H1 (cell line): ENCODE measurements at regions not wholly inside any gene's neighbourhood (a gene's known extent, or its start where the extent isn't known, plus 50 kb on each side); places are given as distances from the start of the nearest gene placed in this dataset.

Experiments
- CTCF ChIA-PET: fragments of 300-600 bp; sonication (Branson Sonifier 250); formaldehyde crosslinking; loops from one replicate; lab custom pipeline; 2021; ENCODE audit not compliant: partially characterized antibody; lab: Charles Lee
- POLR2A ChIA-PET: fragments of 300-600 bp; sonication (Branson Sonifier 250); formaldehyde crosslinking; loops from one replicate; lab custom pipeline; 2021; ENCODE audit warnings: inconsistent platforms; ENCODE audit not compliant: partially characterized antibody; lab: Charles Lee
- DNase-seq, 2 experiments: peaks; one replicate each; pipeline versions ENCODE4 v3.0.0 to v3.0.0-alpha.2; 2010 to 2022; ENCODE audit warnings: low spot score in 2 of 2, low read depth in 1 of 2, mixed read lengths in 1 of 2
- FAIRE-seq: peaks from 2 replicates; lab custom pipeline; 2011; peaks lifted over from hg19 to GRCh38; lab: Jason Lieb, UNC
- H2AFZ ChIP-seq: 2 replicates; pipeline ENCODE4 v1.8.1; 2012; ENCODE audit warnings: low read length, inconsistent platforms
- H2AK5ac ChIP-seq: 2 replicates; pipeline ENCODE4 v1.6.1; 2013; ENCODE audit warnings: low read depth, low read length
- H2BK120ac ChIP-seq: replicated peaks from 2 replicates; pipeline ENCODE3; 2013; ENCODE audit warnings: low read depth, low read length, inconsistent platforms
- H2BK12ac ChIP-seq: 2 replicates; pipeline ENCODE4 v1.6.1; 2013; ENCODE audit warnings: low read depth, low read length
- H2BK15ac ChIP-seq: 2 replicates; pipeline ENCODE4 v1.6.1; 2013; ENCODE audit warnings: low read length
- H2BK20ac ChIP-seq: 2 replicates; pipeline ENCODE4 v1.6.1; 2013; ENCODE audit warnings: low read length
- H2BK5ac ChIP-seq: 2 replicates; pipeline ENCODE4 v1.6.1; 2013; ENCODE audit warnings: low read depth, low read length
- H3K14ac ChIP-seq: 2 replicates; pipeline ENCODE4 v1.6.1; 2013; ENCODE audit warnings: inconsistent platforms; ENCODE audit not compliant: insufficient read length
- H3K18ac ChIP-seq: 2 replicates; pipeline ENCODE4 v1.6.1; 2013; ENCODE audit warnings: low read length; ENCODE audit errors: extremely low read depth
- H3K23ac ChIP-seq: 2 replicates; pipeline ENCODE4 v1.6.1; 2013; ENCODE audit warnings: inconsistent platforms; ENCODE audit not compliant: insufficient read length
- H3K23me2 ChIP-seq: 2 replicates; pipeline ENCODE4 v1.6.1; 2013; ENCODE audit warnings: low read depth, low read length
- H3K27ac ChIP-seq: 2 replicates; pipeline ENCODE4 v1.6.1; 2011; ENCODE audit warnings: low read depth, low read length, inconsistent platforms
- H3K27me3 ChIP-seq, 4 experiments: replicated peaks in 1 of 4; 1 replicate in 1 of 4; 2 replicates in 3 of 4; pipeline versions ENCODE4 v1.6.1 to v1.8.1; 2011 to 2013; ENCODE audit warnings: low read length in 3 of 4, mild to moderate bottlenecking in 3 of 4, inconsistent platforms in 2 of 4, mixed read lengths in 2 of 4, moderate library complexity in 1 of 4; ENCODE audit not compliant: control insufficient read depth in 3 of 4, insufficient read depth in 3 of 4; ENCODE audit errors: extremely low read depth in 1 of 4
- H3K36me3 ChIP-seq, 4 experiments: 2 replicates each; pipeline versions ENCODE4 v1.6.1 to v1.8.1; 2011 to 2013; ENCODE audit warnings: mild to moderate bottlenecking in 4 of 4, low read length in 3 of 4, moderate library complexity in 2 of 4, control low read depth in 1 of 4, inconsistent platforms in 1 of 4; ENCODE audit not compliant: insufficient read depth in 4 of 4, control insufficient read depth in 2 of 4
- H3K4ac ChIP-seq: replicated peaks from 2 replicates; pipeline ENCODE3; 2013; ENCODE audit warnings: low read length, low read depth, mixed read lengths, inconsistent platforms; ENCODE audit not compliant: insufficient read length
- H3K4me1 ChIP-seq, 4 experiments: replicated peaks in 1 of 4; 1 replicate in 1 of 4; 2 replicates in 3 of 4; pipeline versions ENCODE4 v1.6.1 to v1.8.1; 2011 to 2013; ENCODE audit warnings: low read length in 3 of 4, inconsistent platforms in 2 of 4, mixed read lengths in 1 of 4; ENCODE audit not compliant: insufficient read depth in 4 of 4, control insufficient read depth in 3 of 4
- H3K4me2 ChIP-seq, 2 experiments: 2 replicates each; pipeline versions ENCODE4 v1.6.1 to v1.8.1; 2011 to 2013; ENCODE audit warnings: low read depth in 2 of 2, low read length in 2 of 2, control low read depth in 1 of 2, inconsistent platforms in 1 of 2, mild to moderate bottlenecking in 1 of 2; ENCODE audit not compliant: insufficient read depth in 1 of 2
- H3K4me3 ChIP-seq, 4 experiments: fragments of 200-600, 300-600 bp in 1 of 4; sonication (generic), shearing (Covaris generic), sonication (Bioruptor Twin) in 1 of 4; 2 replicates each; pipeline versions ENCODE4 v1.5.1 to v1.8.1; 2011 to 2016; ENCODE audit warnings: low read length in 4 of 4, low read depth in 3 of 4, control low read depth in 2 of 4, inconsistent platforms in 2 of 4, mild to moderate bottlenecking in 2 of 4, mixed read lengths in 1 of 4, moderate library complexity in 1 of 4; ENCODE audit not compliant: insufficient read depth in 2 of 4; ENCODE audit errors: extremely low read depth in 1 of 4
- H3K56ac ChIP-seq: replicated peaks from 2 replicates; pipeline ENCODE3; 2013; ENCODE audit warnings: low read depth, mild to moderate bottlenecking, mixed read lengths, low read length, inconsistent platforms; ENCODE audit not compliant: insufficient read length
- H3K79me1 ChIP-seq: 2 replicates; pipeline ENCODE4 v1.6.1; 2013; ENCODE audit warnings: low read depth, low read length, control low read depth
- H3K79me2 ChIP-seq, 2 experiments: 2 replicates each; pipeline versions ENCODE4 v1.6.1 to v1.8.1; 2012 to 2013; ENCODE audit warnings: low read length in 2 of 2, mild to moderate bottlenecking in 2 of 2, inconsistent platforms in 1 of 2; ENCODE audit not compliant: insufficient read depth in 2 of 2, control insufficient read depth in 1 of 2
- H3K9ac ChIP-seq, 4 experiments: replicated peaks in 1 of 4; 1 replicate in 1 of 4; 2 replicates in 3 of 4; pipeline versions ENCODE4 v1.6.1 to v1.8.1; 2011 to 2013; ENCODE audit warnings: low read depth in 3 of 4, low read length in 3 of 4, control low read depth in 2 of 4, mild to moderate bottlenecking in 2 of 4, moderate library complexity in 2 of 4, inconsistent platforms in 1 of 4; ENCODE audit errors: extremely low read depth in 1 of 4
- H3K9me3 ChIP-seq, 2 experiments: 2 replicates each; pipeline versions ENCODE4 v1.6.1 to v1.8.1; 2012 to 2013; ENCODE audit warnings: mild to moderate bottlenecking in 2 of 2, moderate library complexity in 2 of 2, control low read depth in 1 of 2, inconsistent platforms in 1 of 2, low read depth in 1 of 2, low read length in 1 of 2, mixed read lengths in 1 of 2; ENCODE audit not compliant: insufficient read depth in 2 of 2
- H4K20me1 ChIP-seq, 2 experiments: replicated peaks in 1 of 2; 2 replicates each; pipeline versions ENCODE3 to v1.8.1; 2011 to 2013; ENCODE audit warnings: inconsistent platforms in 2 of 2, low read length in 2 of 2, mild to moderate bottlenecking in 1 of 2; ENCODE audit not compliant: insufficient read depth in 2 of 2, control insufficient read depth in 1 of 2
- H4K5ac ChIP-seq: 2 replicates; pipeline ENCODE4 v1.6.1; 2013; ENCODE audit warnings: low read length, low read depth, mixed read lengths, inconsistent platforms; ENCODE audit not compliant: insufficient read length
- H4K8ac ChIP-seq: 2 replicates; pipeline ENCODE4 v1.8.0; 2013; ENCODE audit warnings: mild to moderate bottlenecking, moderate library complexity, low read length, inconsistent platforms; ENCODE audit not compliant: insufficient read depth; ENCODE audit errors: extremely low read depth
- H4K91ac ChIP-seq: replicated peaks from 2 replicates; pipeline ENCODE3; 2013; ENCODE audit warnings: low read length, mixed read lengths, inconsistent platforms; ENCODE audit not compliant: insufficient read length
- BACH1 ChIP-seq: IDR thresholded peaks from 2 replicates; pipeline ENCODE4 v1.6.1; 2012; ENCODE audit warnings: low read length, improper control_type of control experiment
- GABPA ChIP-seq: IDR thresholded peaks from 2 replicates; pipeline ENCODE4 v1.6.1; 2011; ENCODE audit warnings: mild to moderate bottlenecking, low read length, moderate library complexity, borderline replicate concordance; ENCODE audit not compliant: insufficient read depth
- JUND ChIP-seq: IDR thresholded peaks from 2 replicates; pipeline ENCODE4 v1.6.1; 2011; ENCODE audit warnings: mild to moderate bottlenecking, improper control_type of control experiment, low read length
- RAD21 ChIP-seq, 2 experiments: IDR thresholded peaks in 1 of 2; conservative IDR thresholded peaks in 1 of 2; 2 replicates each; pipeline ENCODE4 v1.6.1; 2011; ENCODE audit warnings: low read depth in 2 of 2, low read length in 2 of 2, improper control_type of control experiment in 1 of 2, inconsistent platforms in 1 of 2, mild to moderate bottlenecking in 1 of 2, moderate library complexity in 1 of 2
- SP4 ChIP-seq: IDR thresholded peaks from 2 replicates; pipeline ENCODE4 v1.6.1; 2012; ENCODE audit warnings: low read length, inconsistent platforms
- SRF ChIP-seq: IDR thresholded peaks from 2 replicates; pipeline ENCODE4 v1.6.1; 2011; ENCODE audit warnings: mild to moderate bottlenecking, low read depth, low read length, moderate library complexity
- WGBS, 2 experiments: shearing (Covaris generic) in 1 of 2; methylation state at CpG; one replicate each; pipeline versions ENCODE4 v1.1.6 to v1.1.7; 2013 to 2015; ENCODE audit warnings: low lambda C conversion rate in 2 of 2, mixed read lengths in 2 of 2, inconsistent platforms in 1 of 2, low coverage in 1 of 2, missing lambda C conversion rate in 1 of 2; ENCODE audit not compliant: insufficient replicate concordance in 2 of 2, insufficient coverage in 1 of 2, insufficient read length in 1 of 2; ENCODE audit errors: extremely low coverage in 1 of 2, missing lambda C conversion rate in 1 of 2; 5-methylcytosine and 5-hydroxymethylcytosine counted together
- TF ChIP-seq, protein P1 (sequence below), 3 experiments: IDR thresholded peaks; 1 replicate in 2 of 3; 2 replicates in 1 of 3; pipeline versions ENCODE4 v1.5.1 to v1.6.1; 2011; ENCODE audit warnings: low read length in 3 of 3, mild to moderate bottlenecking in 3 of 3, inconsistent platforms in 2 of 3, low read depth in 1 of 3, moderate library complexity in 1 of 3; ENCODE audit not compliant: insufficient read depth in 1 of 3; ENCODE audit errors: control extremely low read depth in 1 of 3

DNA sequence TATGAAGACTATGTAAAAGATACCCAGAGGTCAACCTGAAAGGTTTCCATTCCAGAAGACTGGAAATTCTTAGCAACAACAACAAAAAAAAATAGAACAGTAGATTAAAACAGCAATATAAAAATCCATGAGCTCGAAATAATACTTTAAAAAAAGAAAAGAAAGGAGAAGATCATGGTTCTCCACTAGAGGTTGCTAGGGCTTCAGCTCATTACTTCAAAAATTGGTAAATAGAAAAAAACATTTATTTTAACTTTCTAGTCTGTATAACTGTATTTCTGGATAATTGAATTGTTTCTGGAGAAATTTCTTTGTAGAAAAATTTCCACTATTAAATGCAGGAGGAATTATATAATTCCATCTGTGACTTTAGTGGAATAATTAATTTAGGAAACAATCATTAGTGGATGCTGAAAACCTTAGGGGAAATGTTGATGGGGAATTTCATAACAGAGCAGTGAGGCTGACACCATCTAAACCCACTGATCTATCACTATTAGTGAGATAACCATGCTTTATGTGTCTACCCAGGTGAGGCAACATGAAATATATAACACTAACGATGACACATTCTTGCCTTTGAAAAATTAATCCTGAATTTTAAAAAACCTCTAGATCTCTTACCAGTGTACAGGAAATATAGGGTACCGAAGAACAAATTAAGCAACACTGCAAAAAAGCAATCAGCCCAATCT is 62.5 kb upstream of the SNRK start:
- Histone ChIP-seq H3K27me3 (no peaks in the 10 kb centered on the region), H4K5ac (no peak overlapping the region), H3K4me2 (no peak overlapping the region), H4K91ac (no peak overlapping the region), H3K27ac (no peak overlapping the region), H3K79me2 (no peaks in the 10 kb centered on the region), H3K4me1 (no peaks in the 10 kb centered on the region), H2BK12ac (no peak overlapping the region), H3K23ac (no peak overlapping the region), H4K20me1 (no peaks in the 10 kb centered on the region), H2BK120ac (no peak overlapping the region), H3K36me3 (no peaks in the 10 kb centered on the region), H3K4ac (no peak overlapping the region), H3K9me3 (peaks cover 3 to 7% of the 10 kb centered on the region in 2 experiments; a peak in 2 of 4 replicates), H2BK15ac (no peak overlapping the region), H4K8ac (no peak overlapping the region), H3K56ac (no peak overlapping the region), H2AK5ac (no peak overlapping the region), H2BK20ac (no peak overlapping the region), H3K23me2 (no peaks in the 10 kb centered on the region), H2BK5ac (no peak overlapping the region), H3K4me3 (no peak overlapping the region), H2AFZ (no peak overlapping the region), H3K9ac (no peak overlapping the region), H3K18ac (no peak overlapping the region), H3K79me1 (no peaks in the 10 kb centered on the region), H3K14ac (no peak overlapping the region)
- TF ChIP-seq SP4 (no peak), RAD21 (IDR thresholded peaks at IDR 0.05 in 1 of 2, conservative IDR thresholded peaks at IDR 0.05 in 1 of 2; ENCODE audit: low read depth in 2 of 2, low read length in 2 of 2) (peak in 1 of 2 experiments; percentile 58), GABPA (no peak), SRF (no peak), BACH1 (no peak), JUND (no peak)
- TF ChIP-seq, protein P1, sequence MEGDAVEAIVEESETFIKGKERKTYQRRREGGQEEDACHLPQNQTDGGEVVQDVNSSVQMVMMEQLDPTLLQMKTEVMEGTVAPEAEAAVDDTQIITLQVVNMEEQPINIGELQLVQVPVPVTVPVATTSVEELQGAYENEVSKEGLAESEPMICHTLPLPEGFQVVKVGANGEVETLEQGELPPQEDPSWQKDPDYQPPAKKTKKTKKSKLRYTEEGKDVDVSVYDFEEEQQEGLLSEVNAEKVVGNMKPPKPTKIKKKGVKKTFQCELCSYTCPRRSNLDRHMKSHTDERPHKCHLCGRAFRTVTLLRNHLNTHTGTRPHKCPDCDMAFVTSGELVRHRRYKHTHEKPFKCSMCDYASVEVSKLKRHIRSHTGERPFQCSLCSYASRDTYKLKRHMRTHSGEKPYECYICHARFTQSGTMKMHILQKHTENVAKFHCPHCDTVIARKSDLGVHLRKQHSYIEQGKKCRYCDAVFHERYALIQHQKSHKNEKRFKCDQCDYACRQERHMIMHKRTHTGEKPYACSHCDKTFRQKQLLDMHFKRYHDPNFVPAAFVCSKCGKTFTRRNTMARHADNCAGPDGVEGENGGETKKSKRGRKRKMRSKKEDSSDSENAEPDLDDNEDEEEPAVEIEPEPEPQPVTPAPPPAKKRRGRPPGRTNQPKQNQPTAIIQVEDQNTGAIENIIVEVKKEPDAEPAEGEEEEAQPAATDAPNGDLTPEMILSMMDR (IDR thresholded peaks at IDR 0.05; ENCODE audit: control extremely low read depth in 1 of 3, insufficient read depth in 1 of 3, low read depth in 1 of 3, low read length in 3 of 3): peak in 1 of 3 experiments; percentile 4; a peak in 1 of 4 replicates
- CTCF ChIA-PET: interaction anchor here (0.6 to 1.4 kb wide), 11 partner anchors 10 to 279 kb away, joined by 3 to 5 read pairs (median 3); no protein-coding TSS in a partner anchor
- 82% methylated on average over 3 of the region's 3 CpGs; no CpG with 5 or more reads in 1 of the 2 experiments for WGBS, 2 experiments
- POLR2A ChIA-PET: interaction anchor here (1.5 kb wide), 1 partner anchor 279 kb away, joined by 3 read pairs; no protein-coding TSS in a partner anchor
- FAIRE-seq (no peak), DNase-seq (no peak)
